ENCODE measurements at regions not wholly inside any gene's neighbourhood (a gene's known extent, or its start where the extent isn't known, plus 50 kb on each side); places are given as distances from the start of the nearest gene placed in this dataset.

- no peak for DNase-seq (ENCODE audit: low spot score in 2 of 2)
- intact Hi-C loops (cut with DNase I; ENCODE audit: low total_unique reads): loop anchor here (5.0 kb wide), 1 partner anchor 172 kb away; no protein-coding TSS in a partner anchor
- TF ChIP-seq CTCF (IDR thresholded peaks at IDR 0.05) (no peak), POLR2A (IDR thresholded peaks at IDR 0.05) (no peak)
- no peak overlapping the region for H3K4me3 ChIP-seq (ENCODE audit: low read depth, poor library complexity, severe bottlenecking)
- WGBS, 2 donors: 87 to 92% methylated on average over 5 of the region's 5 CpGs
These were observed 164.9 kb downstream of the NR2F2 start for GRCh38 chr15:96495386-96495785.

- intact Hi-C loops (cut with DNase I; ENCODE audit: low total_unique reads): loop anchor here (5.0 kb wide), 1 partner anchor 169 kb away; no protein-coding TSS in a partner anchor
- no peak overlapping the region for H3K4me3 ChIP-seq (ENCODE audit: low read depth, poor library complexity, severe bottlenecking)
- no peak for DNase-seq (ENCODE audit: low spot score in 2 of 2)
- WGBS, 2 donors: 81% methylated on average over 7 of the region's 7 CpGs
- TF ChIP-seq CTCF (IDR thresholded peaks at IDR 0.05): no peak
- no peak for TF ChIP-seq POLR2A (IDR thresholded peaks at IDR 0.05)
These were observed 167.5 kb downstream of the NR2F2 start for GRCh38 chr15:96497951-96498350.

GRCh38 chr15:96500508-96500907 is 170.0 kb downstream of the NR2F2 start:
- no peak overlapping the region for H3K4me3 ChIP-seq (ENCODE audit: low read depth, poor library complexity, severe bottlenecking)
- DNase-seq (ENCODE audit: low spot score in 2 of 2): no peak
- TF ChIP-seq POLR2A (IDR thresholded peaks at IDR 0.05) (no peak), CTCF (IDR thresholded peaks at IDR 0.05) (no peak)
- WGBS, 2 donors: 59 to 71% methylated on average over 5 of the region's 5 CpGs
- intact Hi-C loops (cut with DNase I; ENCODE audit: low total_unique reads): no loop called here

- intact Hi-C loops (cut with DNase I; ENCODE audit: low total_unique reads): no loop called here
- no peak overlapping the region for H3K4me3 ChIP-seq (ENCODE audit: low read depth, poor library complexity, severe bottlenecking)
- WGBS, 2 donors: 85 to 100% methylated on average over 1 of the region's 1 CpG
These were observed 170.9 kb downstream of the NR2F2 start for GRCh38 chr15:96501362-96501761.

GRCh38 chr15:96502196-96502595 is 171.7 kb downstream of the NR2F2 start:
- DNase-seq (ENCODE audit: low spot score in 2 of 2): no peak
- intact Hi-C loops (cut with DNase I; ENCODE audit: low total_unique reads): no loop called here
- H3K4me3 ChIP-seq (ENCODE audit: low read depth, poor library complexity, severe bottlenecking): no peak overlapping the region
- 82 to 88% methylated on average over 4 of the region's 4 CpGs for WGBS, 2 donors
- no peak for TF ChIP-seq POLR2A (IDR thresholded peaks at IDR 0.05)
- TF ChIP-seq CTCF (IDR thresholded peaks at IDR 0.05): no peak

More at GRCh38 chr15:96501362-96501761, 170.9 kb downstream of the NR2F2 start:
- DNase-seq (ENCODE audit: low spot score in 2 of 2): no peak
- TF ChIP-seq CTCF (IDR thresholded peaks at IDR 0.05) (no peak), POLR2A (IDR thresholded peaks at IDR 0.05) (no peak)

GRCh38 chr15:96503276-96503675 is 172.8 kb downstream of the NR2F2 start:
- intact Hi-C loops (cut with DNase I; ENCODE audit: low total_unique reads): no loop called here
- DNase-seq (ENCODE audit: low spot score in 2 of 2): no peak
- H3K4me3 ChIP-seq (ENCODE audit: low read depth, poor library complexity, severe bottlenecking): no peak overlapping the region
- 54 to 66% methylated on average over 7 of the region's 7 CpGs for WGBS, 2 donors
- no peak for TF ChIP-seq CTCF (IDR thresholded peaks at IDR 0.05)
- TF ChIP-seq POLR2A (IDR thresholded peaks at IDR 0.05): no peak
